Osteocyte (in vitro differentiated cells): ENCODE measurements at regions not wholly inside any gene's neighbourhood (a gene's known extent, or its start where the extent isn't known, plus 50 kb on each side); places are given as distances from the start of the nearest gene placed in this dataset.

ENCODE experiments used
- DNase-seq: peaks from one replicate; pipeline ENCODE4 v3.0.0; 2021; ENCODE audit warnings: mixed read lengths; ENCODE audit not compliant: unreplicated experiment; ENCODE audit errors: extremely low spot score
- H3K27ac Mint-ChIP-seq: one replicate; pipeline ENCODE4 v1.8.0; 2021; ENCODE audit warnings: mild to moderate bottlenecking, mixed read lengths; ENCODE audit not compliant: unreplicated experiment
- H3K27me3 Mint-ChIP-seq: one replicate; pipeline ENCODE4 v1.8.0; 2021; ENCODE audit warnings: mixed read lengths; ENCODE audit not compliant: unreplicated experiment
- H3K36me3 Mint-ChIP-seq: one replicate; pipeline ENCODE4 v1.8.0; 2021; ENCODE audit warnings: mixed read lengths; ENCODE audit not compliant: unreplicated experiment
- H3K4me1 Mint-ChIP-seq: one replicate; pipeline ENCODE4 v1.8.0; 2021; ENCODE audit warnings: mixed read lengths; ENCODE audit not compliant: unreplicated experiment
- H3K4me3 Mint-ChIP-seq: one replicate; pipeline ENCODE4 v1.8.0; 2021; ENCODE audit warnings: mild to moderate bottlenecking, moderate library complexity, mixed read lengths; ENCODE audit not compliant: unreplicated experiment
- H3K9me3 Mint-ChIP-seq: one replicate; pipeline ENCODE4 v1.8.0; 2021; ENCODE audit warnings: mixed read lengths; ENCODE audit not compliant: unreplicated experiment
- TF ChIP-seq, protein P1 (sequence below): fragments of 200-600 bp; sonication (generic); IDR thresholded peaks from 2 replicates; pipeline ENCODE4 v1.5.0; 2021; ENCODE audit warnings: antibody characterized with exemption, mild to moderate bottlenecking, moderate library complexity

DNA sequence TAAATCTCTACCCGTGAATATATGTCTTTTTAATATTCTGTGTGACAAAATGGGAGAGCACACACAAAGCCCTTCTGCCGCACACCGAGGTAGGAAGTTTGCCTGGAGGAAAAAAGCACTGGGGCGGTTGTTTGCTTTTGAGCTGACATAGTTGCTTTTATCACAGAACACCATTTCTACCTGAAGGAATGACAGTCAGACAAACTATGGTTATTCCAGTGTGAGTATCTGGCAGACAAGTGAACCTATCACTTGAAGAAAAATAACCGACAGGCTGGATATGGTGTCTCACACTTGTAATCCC, 67.6 kb upstream of the SERTAD2 start:
- H3K27ac Mint-ChIP-seq = peak overlapping the region; percentile 35

DNA sequence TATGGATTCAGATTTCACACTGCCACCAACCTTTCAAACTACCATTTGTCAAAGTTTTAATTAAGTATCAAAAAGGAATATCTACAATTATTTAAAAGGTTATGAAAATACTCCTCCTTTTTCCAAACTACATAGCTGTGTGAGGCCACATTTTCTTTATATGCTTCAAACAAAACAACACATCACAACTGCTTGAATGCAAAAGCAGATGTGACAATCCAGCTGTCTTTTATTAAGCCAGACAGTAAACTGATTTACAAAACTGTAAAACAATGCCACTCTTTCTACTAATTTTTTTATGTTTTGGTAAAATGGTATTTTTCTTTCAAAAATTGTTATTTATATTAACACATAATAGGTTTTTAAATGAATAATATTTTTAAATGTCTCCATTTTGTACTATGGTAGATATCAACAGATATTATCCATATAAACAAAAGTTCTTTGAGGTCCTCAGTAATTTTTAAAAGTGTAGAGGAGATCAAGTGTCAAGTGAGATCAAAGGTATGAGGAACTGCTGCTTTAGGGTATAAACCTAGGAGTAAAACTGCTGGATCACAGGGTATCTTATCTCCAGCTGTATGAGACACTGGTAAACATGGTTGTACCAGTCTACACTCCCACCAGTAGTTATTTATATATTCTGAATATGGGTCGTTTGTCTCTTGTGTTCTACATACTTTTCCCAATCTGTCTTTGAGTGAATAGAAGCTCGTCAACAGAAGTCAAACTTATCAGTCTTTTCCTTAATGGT, 68.8 kb upstream of the SERTAD2 start:
- Mint-ChIP-seq H3K9me3 (no peaks in the 10 kb centered on the region), H3K36me3 (no peaks in the 10 kb centered on the region), H3K4me1 (peaks cover 15% of the 10 kb centered on the region), H3K4me3 (no peak overlapping the region), H3K27ac (no peak overlapping the region), H3K27me3 (no peaks in the 10 kb centered on the region)
- DNase-seq = no peak
- TF ChIP-seq, protein P1, sequence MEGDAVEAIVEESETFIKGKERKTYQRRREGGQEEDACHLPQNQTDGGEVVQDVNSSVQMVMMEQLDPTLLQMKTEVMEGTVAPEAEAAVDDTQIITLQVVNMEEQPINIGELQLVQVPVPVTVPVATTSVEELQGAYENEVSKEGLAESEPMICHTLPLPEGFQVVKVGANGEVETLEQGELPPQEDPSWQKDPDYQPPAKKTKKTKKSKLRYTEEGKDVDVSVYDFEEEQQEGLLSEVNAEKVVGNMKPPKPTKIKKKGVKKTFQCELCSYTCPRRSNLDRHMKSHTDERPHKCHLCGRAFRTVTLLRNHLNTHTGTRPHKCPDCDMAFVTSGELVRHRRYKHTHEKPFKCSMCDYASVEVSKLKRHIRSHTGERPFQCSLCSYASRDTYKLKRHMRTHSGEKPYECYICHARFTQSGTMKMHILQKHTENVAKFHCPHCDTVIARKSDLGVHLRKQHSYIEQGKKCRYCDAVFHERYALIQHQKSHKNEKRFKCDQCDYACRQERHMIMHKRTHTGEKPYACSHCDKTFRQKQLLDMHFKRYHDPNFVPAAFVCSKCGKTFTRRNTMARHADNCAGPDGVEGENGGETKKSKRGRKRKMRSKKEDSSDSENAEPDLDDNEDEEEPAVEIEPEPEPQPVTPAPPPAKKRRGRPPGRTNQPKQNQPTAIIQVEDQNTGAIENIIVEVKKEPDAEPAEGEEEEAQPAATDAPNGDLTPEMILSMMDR = no peak

More for the DNA sequence above, 67.6 kb upstream of the SERTAD2 start:
- Mint-ChIP-seq H3K27me3 (no peaks in the 10 kb centered on the region), H3K4me1 (peaks cover 8% of the 10 kb centered on the region), H3K36me3 (no peaks in the 10 kb centered on the region), H3K9me3 (no peaks in the 10 kb centered on the region), H3K4me3 (no peak overlapping the region)
- TF ChIP-seq, protein P1 = no peak
- no peak for DNase-seq

- H3K4me3 Mint-ChIP-seq = no peak overlapping the region
- H3K9me3 Mint-ChIP-seq = no peaks in the 10 kb centered on the region
- DNase-seq = no peak
- no peaks in the 10 kb centered on the region for H3K36me3 Mint-ChIP-seq
- H3K27me3 Mint-ChIP-seq = no peaks in the 10 kb centered on the region
- H3K4me1 Mint-ChIP-seq = peaks cover 38% of the 10 kb centered on the region
- H3K27ac Mint-ChIP-seq = no peak overlapping the region
- TF ChIP-seq, protein P1 = no peak
Measured at GRCh38 chr2:64727013-64727767, 73.5 kb upstream of the SERTAD2 start.

DNA sequence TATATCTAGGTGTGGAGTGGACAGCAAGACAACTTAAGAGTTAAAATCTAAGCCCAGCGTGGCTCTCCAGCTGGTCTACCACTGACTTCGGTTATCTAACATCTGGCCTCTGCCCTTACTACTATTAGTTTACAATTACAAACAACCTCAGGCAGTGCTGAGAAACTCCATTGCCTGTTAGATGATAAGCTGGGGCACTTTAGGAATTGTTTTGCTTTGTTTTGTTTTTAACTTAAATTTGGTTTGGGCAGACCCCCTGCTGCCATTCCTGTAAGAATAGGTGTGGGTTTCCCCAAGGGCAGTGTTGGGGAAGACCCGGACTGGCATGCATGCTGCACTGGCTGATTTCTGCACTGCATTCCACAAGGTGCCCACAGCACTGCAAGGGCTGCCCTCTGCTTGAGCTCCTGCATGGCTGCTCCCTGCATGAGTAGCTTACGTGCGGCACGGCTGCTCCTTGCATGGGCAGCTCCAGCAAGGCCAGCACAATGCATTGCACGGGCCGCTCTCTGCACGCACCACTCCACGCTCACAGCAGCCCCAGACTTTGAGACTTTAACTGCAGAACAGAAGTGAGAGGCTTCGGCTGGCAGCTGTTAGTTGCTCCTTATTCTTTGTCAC, 74.2 kb upstream of the SERTAD2 start:
- Mint-ChIP-seq H3K9me3 (no peaks in the 10 kb centered on the region), H3K4me1 (peaks cover 37% of the 10 kb centered on the region), H3K4me3 (peak overlapping the region; percentile 14), H3K27me3 (no peaks in the 10 kb centered on the region), H3K27ac (peak overlapping the region; percentile 51), H3K36me3 (no peaks in the 10 kb centered on the region)
- TF ChIP-seq, protein P1 = no peak
- DNase-seq = no peak
